ENCODE measurements at regions not wholly inside any gene's neighbourhood (a gene's known extent, or its start where the extent isn't known, plus 50 kb on each side); places are given as distances from the start of the nearest gene placed in this dataset.

- TF ChIP-seq ZFP30 (CRISPR knock-in tag; IDR thresholded peaks at IDR 0.05) (no peak), TCF4 (CRISPR knock-in tag; IDR thresholded peaks at IDR 0.05; ENCODE audit: borderline replicate concordance) (no peak), BACH2 (CRISPR knock-in tag; IDR thresholded peaks at IDR 0.05; ENCODE audit: borderline replicate concordance) (no peak), CSDC2 (CRISPR knock-in tag; IDR thresholded peaks at IDR 0.05) (no peak), PPARA (CRISPR knock-in tag; IDR thresholded peaks at IDR 0.05; ENCODE audit: borderline replicate concordance) (no peak), TOX (CRISPR knock-in tag; IDR thresholded peaks at IDR 0.05; ENCODE audit: borderline replicate concordance) (no peak), ZC3H10 (CRISPR knock-in tag; IDR thresholded peaks at IDR 0.05) (no peak), CSRNP3 (CRISPR knock-in tag; IDR thresholded peaks at IDR 0.05) (no peak), PATZ1 (CRISPR knock-in tag; IDR thresholded peaks at IDR 0.05; ENCODE audit: borderline replicate concordance) (no peak), ISL1 (CRISPR knock-in tag; IDR thresholded peaks at IDR 0.05) (no peak), ARNTL (CRISPR knock-in tag; IDR thresholded peaks at IDR 0.05; ENCODE audit: borderline replicate concordance, low read depth) (no peak)
- TF ChIP-seq, protein P1, sequence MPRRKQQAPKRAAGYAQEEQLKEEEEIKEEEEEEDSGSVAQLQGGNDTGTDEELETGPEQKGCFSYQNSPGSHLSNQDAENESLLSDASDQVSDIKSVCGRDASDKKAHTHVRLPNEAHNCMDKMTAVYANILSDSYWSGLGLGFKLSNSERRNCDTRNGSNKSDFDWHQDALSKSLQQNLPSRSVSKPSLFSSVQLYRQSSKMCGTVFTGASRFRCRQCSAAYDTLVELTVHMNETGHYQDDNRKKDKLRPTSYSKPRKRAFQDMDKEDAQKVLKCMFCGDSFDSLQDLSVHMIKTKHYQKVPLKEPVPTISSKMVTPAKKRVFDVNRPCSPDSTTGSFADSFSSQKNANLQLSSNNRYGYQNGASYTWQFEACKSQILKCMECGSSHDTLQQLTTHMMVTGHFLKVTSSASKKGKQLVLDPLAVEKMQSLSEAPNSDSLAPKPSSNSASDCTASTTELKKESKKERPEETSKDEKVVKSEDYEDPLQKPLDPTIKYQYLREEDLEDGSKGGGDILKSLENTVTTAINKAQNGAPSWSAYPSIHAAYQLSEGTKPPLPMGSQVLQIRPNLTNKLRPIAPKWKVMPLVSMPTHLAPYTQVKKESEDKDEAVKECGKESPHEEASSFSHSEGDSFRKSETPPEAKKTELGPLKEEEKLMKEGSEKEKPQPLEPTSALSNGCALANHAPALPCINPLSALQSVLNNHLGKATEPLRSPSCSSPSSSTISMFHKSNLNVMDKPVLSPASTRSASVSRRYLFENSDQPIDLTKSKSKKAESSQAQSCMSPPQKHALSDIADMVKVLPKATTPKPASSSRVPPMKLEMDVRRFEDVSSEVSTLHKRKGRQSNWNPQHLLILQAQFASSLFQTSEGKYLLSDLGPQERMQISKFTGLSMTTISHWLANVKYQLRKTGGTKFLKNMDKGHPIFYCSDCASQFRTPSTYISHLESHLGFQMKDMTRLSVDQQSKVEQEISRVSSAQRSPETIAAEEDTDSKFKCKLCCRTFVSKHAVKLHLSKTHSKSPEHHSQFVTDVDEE (CRISPR knock-in tag; IDR thresholded peaks at IDR 0.05): no peak
- TF ChIP-seq, protein P2, sequence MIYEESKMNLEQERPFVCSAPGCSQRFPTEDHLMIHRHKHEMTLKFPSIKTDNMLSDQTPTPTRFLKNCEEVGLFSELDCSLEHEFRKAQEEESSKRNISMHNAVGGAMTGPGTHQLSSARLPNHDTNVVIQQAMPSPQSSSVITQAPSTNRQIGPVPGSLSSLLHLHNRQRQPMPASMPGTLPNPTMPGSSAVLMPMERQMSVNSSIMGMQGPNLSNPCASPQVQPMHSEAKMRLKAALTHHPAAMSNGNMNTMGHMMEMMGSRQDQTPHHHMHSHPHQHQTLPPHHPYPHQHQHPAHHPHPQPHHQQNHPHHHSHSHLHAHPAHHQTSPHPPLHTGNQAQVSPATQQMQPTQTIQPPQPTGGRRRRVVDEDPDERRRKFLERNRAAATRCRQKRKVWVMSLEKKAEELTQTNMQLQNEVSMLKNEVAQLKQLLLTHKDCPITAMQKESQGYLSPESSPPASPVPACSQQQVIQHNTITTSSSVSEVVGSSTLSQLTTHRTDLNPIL (CRISPR knock-in tag; IDR thresholded peaks at IDR 0.05; ENCODE audit: low read depth): no peak
- no peak for ATAC-seq
Observed at GRCh38 chr1:30474818-30475200, 248.6 kb downstream of the MATN1 start.

- ATAC-seq: no peak
- TF ChIP-seq CSDC2 (CRISPR knock-in tag; IDR thresholded peaks at IDR 0.05): no peak
- TF ChIP-seq ZNF8 (CRISPR knock-in tag; IDR thresholded peaks at IDR 0.05): no peak
- TF ChIP-seq BACH2 (CRISPR knock-in tag; IDR thresholded peaks at IDR 0.05; ENCODE audit: borderline replicate concordance): no peak
- no peak for TF ChIP-seq RARB (CRISPR knock-in tag; IDR thresholded peaks at IDR 0.05)
- TF ChIP-seq GLIS3 (CRISPR knock-in tag; IDR thresholded peaks at IDR 0.05): no peak
- TF ChIP-seq, protein P1 (CRISPR knock-in tag; IDR thresholded peaks at IDR 0.05): no peak
- TF ChIP-seq ZNF70 (CRISPR knock-in tag; IDR thresholded peaks at IDR 0.05): no peak
- TF ChIP-seq, protein P2 (CRISPR knock-in tag; IDR thresholded peaks at IDR 0.05; ENCODE audit: low read depth): no peak
- TF ChIP-seq, protein P3, sequence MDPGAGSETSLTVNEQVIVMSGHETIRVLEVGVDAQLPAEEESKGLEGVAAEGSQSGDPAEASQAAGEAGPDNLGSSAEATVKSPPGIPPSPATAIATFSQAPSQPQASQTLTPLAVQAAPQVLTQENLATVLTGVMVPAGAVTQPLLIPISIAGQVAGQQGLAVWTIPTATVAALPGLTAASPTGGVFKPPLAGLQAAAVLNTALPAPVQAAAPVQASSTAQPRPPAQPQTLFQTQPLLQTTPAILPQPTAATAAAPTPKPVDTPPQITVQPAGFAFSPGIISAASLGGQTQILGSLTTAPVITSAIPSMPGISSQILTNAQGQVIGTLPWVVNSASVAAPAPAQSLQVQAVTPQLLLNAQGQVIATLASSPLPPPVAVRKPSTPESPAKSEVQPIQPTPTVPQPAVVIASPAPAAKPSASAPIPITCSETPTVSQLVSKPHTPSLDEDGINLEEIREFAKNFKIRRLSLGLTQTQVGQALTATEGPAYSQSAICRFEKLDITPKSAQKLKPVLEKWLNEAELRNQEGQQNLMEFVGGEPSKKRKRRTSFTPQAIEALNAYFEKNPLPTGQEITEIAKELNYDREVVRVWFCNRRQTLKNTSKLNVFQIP (CRISPR knock-in tag; IDR thresholded peaks at IDR 0.05; ENCODE audit: borderline replicate concordance, low read depth): no peak
- no peak for TF ChIP-seq ZC3H10 (CRISPR knock-in tag; IDR thresholded peaks at IDR 0.05)
Observed at GRCh38 chr1:30473922-30474817, 249.2 kb downstream of the MATN1 start.
